ENCODE measurements at regions not wholly inside any gene's neighbourhood (a gene's known extent, or its start where the extent isn't known, plus 50 kb on each side); places are given as distances from the start of the nearest gene placed in this dataset.

DNA sequence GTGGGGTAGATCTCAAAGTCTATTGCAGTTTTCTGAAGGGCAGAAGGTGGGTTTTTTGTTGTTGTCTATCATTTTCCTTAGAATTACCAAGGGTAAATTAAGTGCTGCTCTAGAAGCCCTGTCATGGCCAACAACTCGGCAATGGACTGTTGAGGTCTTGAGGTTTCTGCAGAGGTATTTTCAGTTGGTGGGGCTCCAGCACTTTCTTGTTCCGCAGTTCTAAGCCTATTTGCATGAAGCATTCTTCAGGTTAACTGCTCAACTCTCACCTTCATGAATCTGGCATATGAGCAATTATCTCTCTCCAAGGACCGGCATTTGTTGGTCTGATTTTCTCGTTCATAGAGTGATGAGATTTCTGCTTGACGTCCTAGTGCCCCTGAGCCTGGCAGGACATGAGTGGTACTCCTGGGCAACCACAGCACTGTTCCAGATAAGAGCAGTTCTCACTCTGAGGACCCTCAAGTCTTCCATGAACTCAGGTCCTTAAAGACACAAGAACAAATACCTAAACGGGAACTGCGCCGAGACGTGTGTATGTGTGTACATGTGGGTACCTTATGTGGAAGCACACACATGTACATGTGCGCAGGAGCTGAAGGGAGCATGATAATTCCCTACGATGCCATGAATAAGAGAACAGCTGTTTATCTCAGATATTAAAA is 544.5 kb downstream of the CSNK1G3 start:
- no peak overlapping the region for H3K4me3 Mint-ChIP-seq
- H3K9me3 Mint-ChIP-seq: peaks cover 4% of the 10 kb centered on the region
- CTCF ChIA-PET: no interaction called here
- POLR2A ChIA-PET: no interaction called here
- no peak for DNase-seq
- intact Hi-C loops (cut with micrococcal nuclease): no loop called here
- no peaks in the 10 kb centered on the region for H3K36me3 Mint-ChIP-seq
- H3K27me3 Mint-ChIP-seq: no peaks in the 10 kb centered on the region
- no peak overlapping the region for H3K27ac Mint-ChIP-seq
- H3K4me1 Mint-ChIP-seq (ENCODE audit: low read depth): no peaks in the 10 kb centered on the region

DNA sequence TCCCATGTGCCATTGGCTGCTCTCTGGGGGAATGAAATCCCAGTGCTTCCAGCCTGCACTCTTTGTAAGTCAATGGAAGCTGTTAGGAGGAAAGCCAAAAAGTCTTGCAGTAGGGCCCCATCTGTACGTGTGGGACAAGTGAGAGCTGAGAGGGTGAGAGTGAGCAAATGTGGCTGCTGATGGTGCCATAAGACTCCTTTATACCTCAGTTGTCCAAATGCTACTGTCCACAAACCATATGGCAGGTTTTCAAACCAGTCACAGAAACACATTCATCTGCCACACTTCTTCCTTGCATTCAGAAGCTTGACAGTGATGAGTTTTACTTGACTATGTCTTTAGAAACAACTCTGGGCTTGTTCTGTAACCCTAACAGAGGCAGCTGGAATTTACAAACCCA is 543.8 kb downstream of the CSNK1G3 start:
- POLR2A ChIA-PET: no interaction called here
- no peaks in the 10 kb centered on the region for H3K4me1 Mint-ChIP-seq (ENCODE audit: low read depth)

DNA sequence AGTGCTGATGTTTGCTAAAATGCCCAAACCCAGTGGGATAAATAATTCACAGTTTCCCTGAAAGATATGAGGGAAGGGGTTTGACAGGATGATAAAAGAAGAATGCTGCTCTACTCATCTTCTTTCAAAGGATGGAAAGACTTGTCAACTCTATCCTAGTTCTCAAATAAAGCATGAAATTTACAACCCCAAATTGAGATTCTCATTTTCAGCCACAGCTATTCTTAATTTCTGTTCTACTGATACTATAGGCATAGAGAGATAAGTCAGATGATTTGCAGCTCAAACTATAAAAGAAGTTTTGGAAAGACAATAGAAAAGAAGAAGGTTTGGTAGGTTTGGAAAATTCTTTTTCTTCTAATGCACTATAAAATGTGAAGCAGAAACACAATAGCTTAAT is 542.6 kb downstream of the CSNK1G3 start:
- Mint-ChIP-seq H3K27ac (no peak overlapping the region), H3K4me3 (no peak overlapping the region), H3K9me3 (peaks cover 4% of the 10 kb centered on the region), H3K4me1 (ENCODE audit: low read depth) (no peaks in the 10 kb centered on the region), H3K36me3 (no peaks in the 10 kb centered on the region), H3K27me3 (no peaks in the 10 kb centered on the region)
- DNase-seq: no peak
- ChIA-PET CTCF (no interaction called here), POLR2A (no interaction called here)
- intact Hi-C loops (cut with micrococcal nuclease): no loop called here

More for the DNA sequence above, 543.8 kb downstream of the CSNK1G3 start:
- DNase-seq: no peak
- CTCF ChIA-PET: no interaction called here
- Mint-ChIP-seq H3K4me3 (no peak overlapping the region), H3K9me3 (peaks cover 4% of the 10 kb centered on the region), H3K27me3 (no peaks in the 10 kb centered on the region), H3K27ac (no peak overlapping the region), H3K36me3 (no peaks in the 10 kb centered on the region)
- intact Hi-C loops (cut with micrococcal nuclease): no loop called here

DNA sequence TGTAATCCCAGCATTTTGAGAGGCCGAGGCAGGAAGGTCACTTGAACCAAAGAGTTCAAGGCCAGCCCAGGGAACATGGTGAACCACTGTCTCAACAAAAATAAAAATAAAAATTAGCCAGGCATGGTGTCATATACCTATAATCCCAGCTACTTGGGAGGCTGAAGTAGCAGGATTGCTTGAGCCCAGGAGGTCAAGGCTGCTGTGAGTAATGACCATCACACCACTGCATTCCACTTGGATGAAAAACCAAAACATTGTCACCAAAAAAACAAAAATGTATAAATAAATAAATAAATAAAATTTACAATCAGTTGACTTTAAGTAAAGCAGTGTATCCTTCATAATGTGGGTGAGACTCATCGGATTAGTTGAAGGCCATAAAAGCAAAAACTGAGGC is 541.4 kb downstream of the CSNK1G3 start:
- ChIA-PET CTCF (no interaction called here), POLR2A (no interaction called here)
- Mint-ChIP-seq H3K27ac (no peak overlapping the region), H3K36me3 (no peaks in the 10 kb centered on the region), H3K4me3 (no peak overlapping the region), H3K9me3 (no peaks in the 10 kb centered on the region), H3K4me1 (ENCODE audit: low read depth) (no peaks in the 10 kb centered on the region), H3K27me3 (no peaks in the 10 kb centered on the region)
- DNase-seq: no peak
- intact Hi-C loops (cut with micrococcal nuclease): no loop called here

DNA sequence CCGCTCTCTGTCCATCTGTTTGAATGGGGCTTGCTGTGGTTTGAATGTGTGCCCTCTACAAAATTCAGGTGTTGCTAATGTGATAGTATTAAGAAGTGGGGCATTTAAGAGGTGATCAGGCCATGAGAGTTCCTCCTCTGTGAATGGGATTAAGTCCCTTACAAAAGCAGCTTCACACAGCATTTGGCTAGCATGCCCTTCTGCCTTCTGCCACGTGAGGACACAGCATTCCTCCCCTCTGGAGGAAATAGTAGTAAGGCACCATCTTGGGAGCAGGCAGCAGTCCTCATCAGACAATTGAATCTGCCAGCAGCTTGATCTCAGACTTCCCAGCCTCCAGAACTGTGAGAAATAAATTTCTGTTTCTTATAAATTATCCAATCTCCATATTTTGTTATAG is 540.2 kb downstream of the CSNK1G3 start:
- CTCF ChIA-PET: no interaction called here
- Mint-ChIP-seq H3K4me1 (ENCODE audit: low read depth) (no peaks in the 10 kb centered on the region), H3K36me3 (no peaks in the 10 kb centered on the region), H3K27ac (no peak overlapping the region), H3K9me3 (no peaks in the 10 kb centered on the region), H3K4me3 (no peak overlapping the region), H3K27me3 (no peaks in the 10 kb centered on the region)
- intact Hi-C loops (cut with micrococcal nuclease): no loop called here
- POLR2A ChIA-PET: no interaction called here
- DNase-seq: no peak

DNA sequence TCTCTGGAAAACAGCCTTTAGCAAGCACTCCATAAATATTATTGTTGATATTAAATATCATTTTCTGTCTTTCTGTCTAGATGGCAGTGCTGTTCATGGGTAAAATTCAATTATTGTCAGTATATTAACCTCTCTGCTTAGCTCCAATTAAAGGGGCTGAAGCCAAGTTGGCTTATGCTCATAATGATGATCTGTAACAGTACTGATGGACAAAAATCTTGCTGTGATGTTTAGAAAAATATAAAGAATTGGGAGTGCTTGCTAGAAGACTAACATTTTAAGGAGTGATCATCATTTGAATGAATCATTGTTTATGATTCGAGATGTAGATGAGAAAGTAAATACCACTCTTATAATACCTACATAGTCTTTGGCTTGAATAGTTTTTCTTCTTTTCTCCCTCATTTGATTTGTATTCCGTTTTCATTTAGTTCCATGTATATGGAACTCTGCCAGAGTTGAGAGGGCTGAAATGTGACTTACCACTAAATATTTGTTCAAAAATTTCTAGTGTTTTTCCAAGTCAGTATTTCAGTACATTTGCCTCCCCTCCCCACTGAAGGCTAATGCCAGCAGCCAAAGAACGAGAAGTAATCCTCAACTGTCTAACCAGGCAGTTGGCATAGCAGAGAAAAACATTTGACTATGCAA is 538.3 kb downstream of the CSNK1G3 start:
- ChIA-PET POLR2A (no interaction called here), CTCF (no interaction called here)
- no peak overlapping the region for H3K27ac Mint-ChIP-seq
- intact Hi-C loops (cut with micrococcal nuclease): no loop called here
- H3K27me3 Mint-ChIP-seq: no peaks in the 10 kb centered on the region
- no peaks in the 10 kb centered on the region for H3K9me3 Mint-ChIP-seq
- no peak overlapping the region for H3K4me3 Mint-ChIP-seq
- DNase-seq: no peak
- H3K4me1 Mint-ChIP-seq (ENCODE audit: low read depth): no peaks in the 10 kb centered on the region
- no peaks in the 10 kb centered on the region for H3K36me3 Mint-ChIP-seq

DNA sequence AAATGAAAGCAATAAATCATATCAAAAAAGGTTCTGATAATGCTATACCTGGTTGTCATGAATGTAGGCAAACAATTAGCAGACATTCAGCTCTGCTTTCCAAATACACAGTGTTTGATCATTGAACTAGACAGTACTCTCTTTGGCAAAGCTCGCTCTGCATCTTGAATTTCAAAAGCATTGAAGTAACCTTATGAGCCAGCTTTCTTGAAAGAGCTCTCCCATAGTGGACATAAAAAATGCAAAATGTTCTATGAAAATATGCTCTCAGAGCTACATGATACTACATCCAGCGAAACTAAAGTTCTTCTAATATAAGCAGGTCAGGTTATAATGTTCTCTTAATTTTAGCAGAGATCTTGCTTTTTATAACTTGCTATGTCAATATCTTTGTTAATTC is 533.4 kb downstream of the CSNK1G3 start:
- Mint-ChIP-seq H3K36me3 (no peaks in the 10 kb centered on the region), H3K27ac (no peak overlapping the region), H3K4me3 (no peak overlapping the region), H3K27me3 (no peaks in the 10 kb centered on the region), H3K4me1 (ENCODE audit: low read depth) (no peaks in the 10 kb centered on the region), H3K9me3 (no peaks in the 10 kb centered on the region)
- CTCF ChIA-PET: no interaction called here
- no peak for DNase-seq
- POLR2A ChIA-PET: no interaction called here
- intact Hi-C loops (cut with micrococcal nuclease): no loop called here

DNA sequence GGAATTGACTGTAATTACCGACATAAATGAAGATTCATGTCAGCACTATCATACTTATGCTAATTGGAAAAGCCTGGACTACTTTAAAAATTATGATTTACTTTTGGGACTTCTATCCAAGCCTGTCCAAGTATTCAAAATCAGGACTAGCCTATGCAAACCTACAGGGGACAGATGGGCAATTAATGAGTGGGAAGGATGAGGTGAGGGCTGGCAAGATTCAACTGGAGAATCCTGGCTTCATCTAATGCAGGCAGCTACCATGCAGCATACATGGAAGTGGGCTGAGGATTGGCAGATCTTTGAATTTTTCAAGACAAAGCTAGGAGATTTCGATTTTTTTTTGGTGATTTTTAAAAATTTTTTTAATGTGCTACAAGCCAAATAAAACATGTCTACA is 532.6 kb downstream of the CSNK1G3 start:
- Mint-ChIP-seq H3K36me3 (no peaks in the 10 kb centered on the region), H3K27ac (no peak overlapping the region), H3K27me3 (no peaks in the 10 kb centered on the region), H3K4me3 (no peak overlapping the region), H3K9me3 (no peaks in the 10 kb centered on the region), H3K4me1 (ENCODE audit: low read depth) (no peaks in the 10 kb centered on the region)
- CTCF ChIA-PET: no interaction called here
- intact Hi-C loops (cut with micrococcal nuclease): no loop called here
- POLR2A ChIA-PET: no interaction called here
- no peak for DNase-seq

DNA sequence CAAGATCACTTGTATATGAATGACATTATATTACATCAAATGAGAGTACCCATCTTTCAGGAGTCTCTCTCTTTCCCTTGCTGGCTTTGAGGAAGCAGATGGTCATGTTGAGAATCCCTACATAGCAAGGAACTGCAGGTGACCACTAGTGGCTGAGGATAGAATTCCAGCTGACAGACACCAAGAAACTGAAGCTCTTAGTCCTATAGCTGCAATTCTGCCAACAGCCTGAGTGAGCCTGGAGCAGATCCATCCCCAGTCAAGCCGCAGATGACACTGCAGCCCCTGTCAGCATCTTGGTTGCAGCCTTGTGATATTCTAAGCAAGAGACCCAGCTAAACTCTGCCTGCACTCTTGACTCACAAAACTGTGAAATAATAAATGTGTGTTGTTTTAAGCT is 531.5 kb downstream of the CSNK1G3 start:
- POLR2A ChIA-PET: no interaction called here
- H3K4me3 Mint-ChIP-seq: no peak overlapping the region
- CTCF ChIA-PET: no interaction called here

DNA sequence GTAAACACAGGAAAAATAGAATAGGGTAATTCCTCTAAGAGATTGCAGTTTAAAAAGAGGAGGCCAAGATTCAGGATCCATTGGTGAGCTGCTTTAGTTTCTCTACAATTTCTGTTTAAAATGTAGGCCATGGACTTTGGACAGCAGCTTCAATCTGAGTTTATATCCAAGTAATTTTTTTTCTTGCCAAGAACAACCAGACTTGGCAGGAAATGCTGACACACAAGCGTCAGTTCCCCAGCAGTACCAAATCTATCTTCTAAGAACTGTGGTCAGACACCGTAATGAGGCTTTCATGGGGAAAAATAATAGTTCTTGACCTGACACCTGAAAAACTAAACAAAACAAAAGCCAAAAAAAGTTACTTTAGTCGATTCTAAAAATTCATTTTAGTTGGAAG is 528.8 kb downstream of the CSNK1G3 start:
- DNase-seq: no peak
- no peaks in the 10 kb centered on the region for H3K36me3 Mint-ChIP-seq
- no peaks in the 10 kb centered on the region for H3K27me3 Mint-ChIP-seq
- no peak overlapping the region for H3K4me3 Mint-ChIP-seq
- no peak overlapping the region for H3K27ac Mint-ChIP-seq
- H3K9me3 Mint-ChIP-seq: no peaks in the 10 kb centered on the region
- ChIA-PET CTCF (no interaction called here), POLR2A (no interaction called here)
- no peaks in the 10 kb centered on the region for H3K4me1 Mint-ChIP-seq (ENCODE audit: low read depth)
- intact Hi-C loops (cut with micrococcal nuclease): no loop called here

More for the DNA sequence above, 531.5 kb downstream of the CSNK1G3 start:
- intact Hi-C loops (cut with micrococcal nuclease): no loop called here
- H3K36me3 Mint-ChIP-seq: no peaks in the 10 kb centered on the region
- no peaks in the 10 kb centered on the region for H3K9me3 Mint-ChIP-seq
- H3K4me1 Mint-ChIP-seq (ENCODE audit: low read depth): no peaks in the 10 kb centered on the region
- no peaks in the 10 kb centered on the region for H3K27me3 Mint-ChIP-seq
- no peak overlapping the region for H3K27ac Mint-ChIP-seq
- DNase-seq: no peak

DNA sequence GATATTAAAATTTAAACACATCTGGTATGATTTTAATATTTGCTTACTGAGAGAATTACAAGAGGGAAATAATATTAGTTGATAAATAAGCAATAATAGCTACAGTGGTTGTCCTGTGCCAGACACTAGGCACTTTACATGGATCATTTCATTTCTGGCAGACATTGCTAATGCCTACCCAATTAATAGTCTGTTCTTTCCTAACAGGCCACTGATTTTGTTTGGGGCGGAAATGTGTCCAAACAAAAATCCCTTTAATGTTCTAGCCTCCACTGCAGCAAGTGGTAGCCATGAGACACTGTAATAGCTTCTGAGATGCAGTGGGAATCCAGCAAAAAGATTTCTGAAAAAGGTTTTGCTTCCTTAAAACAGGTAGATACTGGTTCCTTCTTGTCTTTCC is 527.4 kb downstream of the CSNK1G3 start:
- H3K4me3 Mint-ChIP-seq: no peak overlapping the region
- CTCF ChIA-PET: no interaction called here
- intact Hi-C loops (cut with micrococcal nuclease): no loop called here

DNA sequence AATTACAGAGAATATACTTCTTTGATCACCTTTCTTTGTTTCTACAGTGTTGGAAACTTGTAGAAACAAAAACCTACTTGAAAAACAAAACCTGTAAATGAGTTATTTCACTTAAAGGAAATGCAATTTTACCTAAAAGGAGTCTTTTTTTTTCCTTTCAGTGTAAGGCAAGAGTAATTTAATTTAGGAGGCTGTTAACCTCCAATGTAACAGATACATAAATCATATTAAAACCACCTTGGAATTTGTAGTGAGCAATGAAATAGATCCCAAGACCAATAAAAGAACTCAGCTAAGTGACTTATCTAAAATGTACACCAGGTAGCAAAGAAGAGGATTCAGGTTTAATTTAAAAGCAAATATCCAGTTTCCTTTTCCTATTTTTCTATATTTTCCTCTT is 524.8 kb downstream of the CSNK1G3 start:
- ChIA-PET CTCF (no interaction called here), POLR2A (no interaction called here)
- Mint-ChIP-seq H3K27ac (no peak overlapping the region), H3K9me3 (no peaks in the 10 kb centered on the region), H3K4me3 (no peak overlapping the region), H3K4me1 (ENCODE audit: low read depth) (no peaks in the 10 kb centered on the region), H3K27me3 (no peaks in the 10 kb centered on the region), H3K36me3 (no peaks in the 10 kb centered on the region)
- no peak for DNase-seq
- intact Hi-C loops (cut with micrococcal nuclease): no loop called here

More for the DNA sequence above, 527.4 kb downstream of the CSNK1G3 start:
- no peak for DNase-seq
- no peak overlapping the region for H3K27ac Mint-ChIP-seq
- no peaks in the 10 kb centered on the region for H3K4me1 Mint-ChIP-seq (ENCODE audit: low read depth)
- H3K27me3 Mint-ChIP-seq: no peaks in the 10 kb centered on the region
- H3K36me3 Mint-ChIP-seq: no peaks in the 10 kb centered on the region
- H3K9me3 Mint-ChIP-seq: no peaks in the 10 kb centered on the region
- POLR2A ChIA-PET: no interaction called here

DNA sequence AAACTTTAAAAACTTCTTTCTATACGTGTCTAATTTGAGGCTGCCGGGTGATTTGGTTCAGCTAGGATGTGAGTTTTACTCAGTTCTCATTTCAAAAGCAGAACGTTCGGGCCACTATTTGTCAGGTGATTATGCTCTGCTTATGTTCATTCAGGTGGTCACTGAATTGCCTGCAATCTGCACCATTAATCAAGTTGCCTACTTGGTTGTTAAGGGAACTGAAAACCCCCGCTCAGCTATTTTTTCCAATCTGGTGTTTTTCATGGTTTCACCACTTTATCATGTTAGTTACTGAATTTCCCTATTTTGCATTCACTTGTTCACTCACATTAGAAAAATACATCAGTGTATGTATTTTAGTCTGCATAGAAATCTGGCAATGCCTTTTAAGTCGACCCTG is 523.0 kb downstream of the CSNK1G3 start:
- intact Hi-C loops (cut with micrococcal nuclease): no loop called here
- no peak for DNase-seq
- H3K4me3 Mint-ChIP-seq: no peak overlapping the region
- POLR2A ChIA-PET: no interaction called here
- no peak overlapping the region for H3K27ac Mint-ChIP-seq
- H3K27me3 Mint-ChIP-seq: no peaks in the 10 kb centered on the region
- H3K9me3 Mint-ChIP-seq: no peaks in the 10 kb centered on the region
- H3K4me1 Mint-ChIP-seq (ENCODE audit: low read depth): no peaks in the 10 kb centered on the region
- CTCF ChIA-PET: no interaction called here
- H3K36me3 Mint-ChIP-seq: no peaks in the 10 kb centered on the region

Data from activated CD4-positive, alpha-beta memory T cell treated with anti-CD3 and anti-CD28 coated beads for 36 hours (primary cell).